GM19240 (cell line): ENCODE measurements at regions not wholly inside any gene's neighbourhood (a gene's known extent, or its start where the extent isn't known, plus 50 kb on each side); places are given as distances from the start of the nearest gene placed in this dataset.
"Not testable (repeated sequence)": the region's sequence is repeated elsewhere in the genome, so short reads cannot be mapped to it uniquely, and the experiment has no call there.

Source experiments
- DNase-seq: peaks from one replicate; pipeline ENCODE4 v3.0.0; 2011; ENCODE audit warnings: low spot score; ENCODE audit not compliant: insufficient read length

GRCh38 chr1:172754609-172755008 is 95.7 kb downstream of the FASLG start:
- no peak for DNase-seq

- DNase-seq: no peak
These were observed 96.2 kb downstream of the FASLG start for GRCh38 chr1:172755099-172755498.

GRCh38 chr1:172756024-172756423 is 97.1 kb downstream of the FASLG start:
- no peak for DNase-seq

GRCh38 chr1:172758259-172758658 is 99.4 kb downstream of the FASLG start:
- DNase-seq: no peak

- DNase-seq: no peak
These were observed 101.2 kb downstream of the FASLG start for GRCh38 chr1:172760121-172760520.

- DNase-seq: no peak
These were observed 102.9 kb downstream of the FASLG start for GRCh38 chr1:172761581-172762486.

GRCh38 chr1:172763057-172763456 is 104.2 kb downstream of the FASLG start:
- DNase-seq: no peak

GRCh38 chr1:172764378-172764777 is 105.5 kb downstream of the FASLG start:
- no peak for DNase-seq

GRCh38 chr1:172766462-172766861 is 107.6 kb downstream of the FASLG start:
- DNase-seq: no peak

- no peak for DNase-seq
These were observed 111.2 kb downstream of the FASLG start for GRCh38 chr1:172770071-172770470.

- no peak for DNase-seq
These were observed 115.7 kb downstream of the FASLG start for GRCh38 chr1:172774561-172774960.

GRCh38 chr1:172775606-172776005 is 116.7 kb downstream of the FASLG start:
- DNase-seq: no peak

- no peak for DNase-seq
These were observed 117.2 kb downstream of the FASLG start for GRCh38 chr1:172776071-172776470.

GRCh38 chr1:172777767-172778166 is 118.9 kb downstream of the FASLG start:
- no peak for DNase-seq

- DNase-seq: no peak
These were observed 119.9 kb downstream of the FASLG start for GRCh38 chr1:172778456-172779455.

GRCh38 chr1:172779491-172779890 is 120.6 kb downstream of the FASLG start:
- DNase-seq: no peak

GRCh38 chr1:172781513-172782140 is 122.7 kb downstream of the FASLG start:
- no peak for DNase-seq

- DNase-seq: no peak
These were observed 130.9 kb downstream of the FASLG start for GRCh38 chr1:172789840-172790239.

- DNase-seq: no peak
These were observed 131.3 kb downstream of the FASLG start for GRCh38 chr1:172790245-172790644.

- DNase-seq: no peak
These were observed 134.9 kb downstream of the FASLG start for GRCh38 chr1:172793823-172794222.

GRCh38 chr1:172795741-172796140 is 136.8 kb downstream of the FASLG start:
- DNase-seq: no peak

GRCh38 chr1:172799804-172800203 is 140.9 kb downstream of the FASLG start:
- DNase-seq: not testable (repeated sequence)
